ENCODE measurements at regions not wholly inside any gene's neighbourhood (a gene's known extent, or its start where the extent isn't known, plus 50 kb on each side); places are given as distances from the start of the nearest gene placed in this dataset.
"Not testable (repeated sequence)": the region's sequence is repeated elsewhere in the genome, so short reads cannot be mapped to it uniquely, and the experiment has no call there.

GRCh38 chr3:159273070-159273469 is 471.2 kb downstream of the MFSD1 start:
- DNase-seq = no peak

- no peak for DNase-seq
Observed at GRCh38 chr3:159273608-159274007, 471.8 kb downstream of the MFSD1 start.

GRCh38 chr3:159275741-159276140 is 473.9 kb downstream of the MFSD1 start:
- DNase-seq = no peak

GRCh38 chr3:159277814-159278213 is 476.0 kb downstream of the MFSD1 start:
- no peak for DNase-seq

- DNase-seq = no peak
Observed at GRCh38 chr3:159280386-159281191, 478.7 kb downstream of the MFSD1 start.

- DNase-seq = no peak
Observed at GRCh38 chr3:159293493-159293892, 491.6 kb downstream of the MFSD1 start.

- no peak for DNase-seq
Observed at GRCh38 chr3:159301961-159302360, 500.1 kb downstream of the MFSD1 start.

- DNase-seq = no peak
Observed at GRCh38 chr3:159305017-159305416, 503.2 kb downstream of the MFSD1 start.

GRCh38 chr3:159316706-159317105 is 514.9 kb downstream of the MFSD1 start:
- DNase-seq = not testable (repeated sequence)

GRCh38 chr3:159319156-159319555 is 517.3 kb downstream of the MFSD1 start:
- DNase-seq = no peak

- DNase-seq = no peak
Observed at GRCh38 chr3:159322322-159322939, 520.6 kb downstream of the MFSD1 start.

GRCh38 chr3:159323848-159324247 is 522.0 kb downstream of the MFSD1 start:
- no peak for DNase-seq

- DNase-seq = no peak
Observed at GRCh38 chr3:159326998-159327397, 525.1 kb downstream of the MFSD1 start.

- no peak for DNase-seq
Observed at GRCh38 chr3:159332535-159333099, 530.8 kb downstream of the MFSD1 start.

- no peak for DNase-seq
Observed at GRCh38 chr3:159339131-159339530, 537.3 kb downstream of the MFSD1 start.

- no peak for DNase-seq
Observed at GRCh38 chr3:159340877-159341500, 539.1 kb downstream of the MFSD1 start.

- no peak for DNase-seq
Observed at GRCh38 chr3:159346271-159346903, 544.5 kb downstream of the MFSD1 start.

GRCh38 chr3:159348431-159348830 is 546.6 kb downstream of the MFSD1 start:
- no peak for DNase-seq

GRCh38 chr3:159356606-159357005 is 554.8 kb downstream of the MFSD1 start:
- DNase-seq = no peak

- DNase-seq = no peak
Observed at GRCh38 chr3:159364511-159364910, 562.7 kb downstream of the MFSD1 start.

- no peak for DNase-seq
Observed at GRCh38 chr3:159366476-159366875, 564.6 kb downstream of the MFSD1 start.

GRCh38 chr3:159371961-159372360 is 570.1 kb downstream of the MFSD1 start:
- no peak for DNase-seq
